Neural progenitor cell (in vitro differentiated cells): ENCODE measurements at regions not wholly inside any gene's neighbourhood (a gene's known extent, or its start where the extent isn't known, plus 50 kb on each side); places are given as distances from the start of the nearest gene placed in this dataset.

Experiments used
- EZH2 ChIP-seq: fragments of 200-600 bp; sonication (generic); IDR thresholded peaks from 2 replicates; pipeline ENCODE4 v1.6.1; 2017; ENCODE audit warnings: antibody characterized with exemption, mild to moderate bottlenecking, moderate library complexity
- TF ChIP-seq, protein P1 (sequence below): fragments of 200-600 bp; sonication (generic); IDR thresholded peaks from 2 replicates; pipeline ENCODE4 v1.5.1; 2017; ENCODE audit warnings: antibody characterized with exemption, mild to moderate bottlenecking

- TF ChIP-seq, protein P1, sequence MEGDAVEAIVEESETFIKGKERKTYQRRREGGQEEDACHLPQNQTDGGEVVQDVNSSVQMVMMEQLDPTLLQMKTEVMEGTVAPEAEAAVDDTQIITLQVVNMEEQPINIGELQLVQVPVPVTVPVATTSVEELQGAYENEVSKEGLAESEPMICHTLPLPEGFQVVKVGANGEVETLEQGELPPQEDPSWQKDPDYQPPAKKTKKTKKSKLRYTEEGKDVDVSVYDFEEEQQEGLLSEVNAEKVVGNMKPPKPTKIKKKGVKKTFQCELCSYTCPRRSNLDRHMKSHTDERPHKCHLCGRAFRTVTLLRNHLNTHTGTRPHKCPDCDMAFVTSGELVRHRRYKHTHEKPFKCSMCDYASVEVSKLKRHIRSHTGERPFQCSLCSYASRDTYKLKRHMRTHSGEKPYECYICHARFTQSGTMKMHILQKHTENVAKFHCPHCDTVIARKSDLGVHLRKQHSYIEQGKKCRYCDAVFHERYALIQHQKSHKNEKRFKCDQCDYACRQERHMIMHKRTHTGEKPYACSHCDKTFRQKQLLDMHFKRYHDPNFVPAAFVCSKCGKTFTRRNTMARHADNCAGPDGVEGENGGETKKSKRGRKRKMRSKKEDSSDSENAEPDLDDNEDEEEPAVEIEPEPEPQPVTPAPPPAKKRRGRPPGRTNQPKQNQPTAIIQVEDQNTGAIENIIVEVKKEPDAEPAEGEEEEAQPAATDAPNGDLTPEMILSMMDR, result no peak
- no peak for TF ChIP-seq EZH2
Observed at GRCh38 chr2:126536605-126537200, 119.3 kb upstream of the GYPC start.
